C4-2B (cell line): ENCODE measurements at regions not wholly inside any gene's neighbourhood (a gene's known extent, or its start where the extent isn't known, plus 50 kb on each side); places are given as distances from the start of the nearest gene placed in this dataset.

Experiments used
- H3K27ac ChIP-seq: fragments of 450-650 bp; 2 replicates; pipeline ENCODE4 v1.5.1; 2017
- CTCF ChIP-seq: fragments of 450-650 bp; conservative IDR thresholded peaks from 2 replicates; pipeline ENCODE4 v1.5.1; 2017; ENCODE audit warnings: mild to moderate bottlenecking
- ZFX ChIP-seq: fragments of 450-650 bp; IDR thresholded peaks from 2 replicates; pipeline ENCODE4 v1.6.1; 2017

GRCh38 chr13:61036715-61037114 lies 378.9 kb downstream of the PCDH20 start:
- no peak for TF ChIP-seq CTCF
- TF ChIP-seq ZFX = no peak
- H3K27ac ChIP-seq = no peak overlapping the region

- TF ChIP-seq ZFX (no peak), CTCF (no peak)
- no peak overlapping the region for H3K27ac ChIP-seq
Observed at GRCh38 chr13:61030445-61030844, 385.2 kb downstream of the PCDH20 start.

GRCh38 chr13:61029064-61029463 lies 386.6 kb downstream of the PCDH20 start:
- H3K27ac ChIP-seq = no peak overlapping the region
- TF ChIP-seq CTCF (no peak; the same call in 1 of the 2 replicates), ZFX (no peak)

GRCh38 chr13:61024046-61024445 lies 391.6 kb downstream of the PCDH20 start:
- H3K27ac ChIP-seq = no peak overlapping the region
- TF ChIP-seq CTCF (no peak), ZFX (no peak)

GRCh38 chr13:61021838-61022237 lies 393.8 kb downstream of the PCDH20 start:
- H3K27ac ChIP-seq = no peak overlapping the region
- no peak for TF ChIP-seq ZFX
- TF ChIP-seq CTCF = no peak

- H3K27ac ChIP-seq = no peak overlapping the region
- TF ChIP-seq ZFX = no peak
- TF ChIP-seq CTCF = no peak
Observed at GRCh38 chr13:61013796-61014195, 401.9 kb downstream of the PCDH20 start.

- H3K27ac ChIP-seq = no peak overlapping the region
- TF ChIP-seq ZFX (no peak), CTCF (no peak)
Observed at GRCh38 chr13:61010358-61010757, 405.3 kb downstream of the PCDH20 start.
